ENCODE measurements at regions not wholly inside any gene's neighbourhood (a gene's known extent, or its start where the extent isn't known, plus 50 kb on each side); places are given as distances from the start of the nearest gene placed in this dataset.

DNA sequence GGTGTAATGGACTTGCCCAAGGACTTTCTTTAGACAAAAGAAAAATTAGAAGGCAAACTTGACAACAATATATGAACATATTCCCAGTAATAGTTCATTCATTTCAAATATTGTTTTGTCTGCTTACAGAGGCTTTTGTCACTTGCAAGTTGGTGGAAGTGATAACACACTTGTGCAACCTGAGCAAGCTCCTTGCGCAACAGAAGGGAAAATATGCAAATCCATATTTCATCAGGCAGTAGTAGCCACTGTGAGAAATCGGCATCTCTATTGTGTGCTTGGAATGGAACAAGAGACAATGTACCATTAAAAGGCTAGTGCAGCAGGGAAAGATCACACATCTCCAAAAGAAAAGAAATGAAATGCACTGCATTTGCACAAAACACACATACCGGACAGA, 125.3 kb upstream of the RASEF start:
- Histone ChIP-seq H3K9ac (ENCODE audit: control insufficient read depth, insufficient read depth, low read length) (no peak overlapping the region), H3K27ac (ENCODE audit: control insufficient read depth, insufficient read depth) (no peak overlapping the region), H3K36me3 (ENCODE audit: control insufficient read depth in 2 of 2, insufficient read depth in 2 of 2, low read length in 1 of 2) (no peaks in the 10 kb centered on the region), H3K4me3 (no peak overlapping the region), H3K79me2 (ENCODE audit: control insufficient read depth, insufficient read depth, low read length) (no peaks in the 10 kb centered on the region), H3K9me3 (replicated peaks; ENCODE audit: control insufficient read depth, insufficient read depth, low read length) (no peaks in the 10 kb centered on the region), H2AFZ (ENCODE audit: control insufficient read depth, low read depth, low read length) (no peak overlapping the region), H4K20me1 (ENCODE audit: control insufficient read depth, insufficient read depth) (no peaks in the 10 kb centered on the region), H3K27me3 (replicated peaks in 1 of 2; ENCODE audit: control insufficient read depth in 2 of 2, insufficient read depth in 2 of 2, low read length in 1 of 2) (no peaks in the 10 kb centered on the region), H3K4me1 (ENCODE audit: control insufficient read depth, insufficient read depth, low read length) (no peaks in the 10 kb centered on the region), H3K4me2 (ENCODE audit: control insufficient read depth, insufficient read depth) (no peak overlapping the region)
- ChIA-PET RAD21 (ENCODE audit: unreplicated experiment) (no interaction called here), POLR2A (no interaction called here), CTCF (no interaction called here), SMC1A (ENCODE audit: uncharacterized antibody, unreplicated experiment) (no interaction called here)
- no peak for FAIRE-seq
- TF ChIP-seq SUZ12 (IDR thresholded peaks at IDR 0.05; ENCODE audit: unreplicated experiment) (no peak), CHD1 (IDR thresholded peaks at IDR 0.05; ENCODE audit: low read depth, low read length) (no peak), CBX3 (IDR thresholded peaks at IDR 0.05; ENCODE audit: borderline replicate concordance, low read depth) (no peak), TAF1 (IDR thresholded peaks at IDR 0.05; ENCODE audit: borderline replicate concordance, low read depth, low read length) (no peak), CBFB (IDR thresholded peaks at IDR 0.05; ENCODE audit: low read depth) (no peak), DPF2 (IDR thresholded peaks at IDR 0.05) (no peak), IRF4 (IDR thresholded peaks at IDR 0.05; ENCODE audit: low read depth, low read length) (no peak)
- TF ChIP-seq, protein P1, sequence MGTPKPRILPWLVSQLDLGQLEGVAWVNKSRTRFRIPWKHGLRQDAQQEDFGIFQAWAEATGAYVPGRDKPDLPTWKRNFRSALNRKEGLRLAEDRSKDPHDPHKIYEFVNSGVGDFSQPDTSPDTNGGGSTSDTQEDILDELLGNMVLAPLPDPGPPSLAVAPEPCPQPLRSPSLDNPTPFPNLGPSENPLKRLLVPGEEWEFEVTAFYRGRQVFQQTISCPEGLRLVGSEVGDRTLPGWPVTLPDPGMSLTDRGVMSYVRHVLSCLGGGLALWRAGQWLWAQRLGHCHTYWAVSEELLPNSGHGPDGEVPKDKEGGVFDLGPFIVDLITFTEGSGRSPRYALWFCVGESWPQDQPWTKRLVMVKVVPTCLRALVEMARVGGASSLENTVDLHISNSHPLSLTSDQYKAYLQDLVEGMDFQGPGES (IDR thresholded peaks at IDR 0.05): no peak
- DNase-seq (ENCODE audit: low read depth, low spot score): no peak
- no TSS peak for BruUV-seq (replicated peaks)
- no peak for ATAC-seq
- intact Hi-C loops (cut with micrococcal nuclease; ENCODE audit: unreplicated experiment): no loop called here
- 43% methylated on average over 3 of the region's 3 CpGs for WGBS (ENCODE audit: insufficient coverage, insufficient replicate concordance, low lambda C conversion rate, missing lambda C conversion rate)
- in situ Hi-C loops (cut with MboI): no loop called here

DNA sequence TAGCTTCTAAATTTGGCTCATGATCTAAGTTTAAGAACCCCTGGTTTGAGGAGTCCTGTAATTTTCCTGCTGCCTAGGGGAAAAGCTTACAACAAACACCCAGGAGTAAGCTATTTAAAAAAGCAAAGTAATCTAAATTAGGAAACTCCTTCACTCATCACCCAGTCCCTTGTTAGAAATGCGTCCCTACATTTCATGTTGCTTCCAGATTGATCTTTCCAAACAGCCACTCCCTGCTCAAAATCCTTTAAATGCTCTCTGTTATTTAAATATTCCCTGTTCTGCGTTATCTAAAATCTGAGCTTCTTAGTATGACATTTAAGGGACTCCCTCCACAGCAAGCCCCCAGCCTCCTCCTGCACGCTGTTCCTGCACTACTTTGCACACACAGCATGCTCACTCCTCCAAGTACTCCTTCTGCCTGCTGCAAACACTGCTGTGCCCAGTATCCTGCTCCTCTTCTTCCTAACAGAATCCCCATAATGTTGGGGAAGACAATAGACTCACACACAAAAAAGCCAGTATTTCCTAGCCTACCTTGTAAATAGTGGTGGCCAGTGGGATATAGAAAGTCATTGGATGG, 123.3 kb upstream of the RASEF start:
- Histone ChIP-seq H3K4me1 (ENCODE audit: control insufficient read depth, insufficient read depth, low read length) (no peaks in the 10 kb centered on the region), H3K9me3 (replicated peaks; ENCODE audit: control insufficient read depth, insufficient read depth, low read length) (no peaks in the 10 kb centered on the region), H3K36me3 (ENCODE audit: control insufficient read depth in 2 of 2, insufficient read depth in 2 of 2, low read length in 1 of 2) (no peaks in the 10 kb centered on the region), H3K79me2 (ENCODE audit: control insufficient read depth, insufficient read depth, low read length) (no peaks in the 10 kb centered on the region), H3K27me3 (replicated peaks in 1 of 2; ENCODE audit: control insufficient read depth in 2 of 2, insufficient read depth in 2 of 2, low read length in 1 of 2) (no peaks in the 10 kb centered on the region), H3K4me3 (no peak overlapping the region), H2AFZ (ENCODE audit: control insufficient read depth, low read depth, low read length) (no peak overlapping the region), H3K4me2 (ENCODE audit: control insufficient read depth, insufficient read depth) (no peak overlapping the region), H3K27ac (ENCODE audit: control insufficient read depth, insufficient read depth) (no peak overlapping the region), H4K20me1 (ENCODE audit: control insufficient read depth, insufficient read depth) (no peaks in the 10 kb centered on the region), H3K9ac (ENCODE audit: control insufficient read depth, insufficient read depth, low read length) (no peak overlapping the region)
- intact Hi-C loops (cut with micrococcal nuclease; ENCODE audit: unreplicated experiment) (no loop called here), in situ Hi-C loops (cut with MboI) (no loop called here)
- FAIRE-seq: no peak
- ChIA-PET RAD21 (ENCODE audit: unreplicated experiment) (no interaction called here), POLR2A (no interaction called here), SMC1A (ENCODE audit: uncharacterized antibody, unreplicated experiment) (no interaction called here), CTCF (no interaction called here)
- TF ChIP-seq TBL1XR1 (IDR thresholded peaks at IDR 0.05; ENCODE audit: low read depth, low read length): no peak
- TF ChIP-seq, protein P2, sequence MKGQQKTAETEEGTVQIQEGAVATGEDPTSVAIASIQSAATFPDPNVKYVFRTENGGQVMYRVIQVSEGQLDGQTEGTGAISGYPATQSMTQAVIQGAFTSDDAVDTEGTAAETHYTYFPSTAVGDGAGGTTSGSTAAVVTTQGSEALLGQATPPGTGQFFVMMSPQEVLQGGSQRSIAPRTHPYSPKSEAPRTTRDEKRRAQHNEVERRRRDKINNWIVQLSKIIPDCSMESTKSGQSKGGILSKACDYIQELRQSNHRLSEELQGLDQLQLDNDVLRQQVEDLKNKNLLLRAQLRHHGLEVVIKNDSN (IDR thresholded peaks at IDR 0.05; ENCODE audit: borderline replicate concordance, extremely low read length, insufficient read depth, low read depth, low read length): no peak
- TF ChIP-seq CBX5 (IDR thresholded peaks at IDR 0.05; ENCODE audit: low read depth): no peak
- TF ChIP-seq, protein P3, sequence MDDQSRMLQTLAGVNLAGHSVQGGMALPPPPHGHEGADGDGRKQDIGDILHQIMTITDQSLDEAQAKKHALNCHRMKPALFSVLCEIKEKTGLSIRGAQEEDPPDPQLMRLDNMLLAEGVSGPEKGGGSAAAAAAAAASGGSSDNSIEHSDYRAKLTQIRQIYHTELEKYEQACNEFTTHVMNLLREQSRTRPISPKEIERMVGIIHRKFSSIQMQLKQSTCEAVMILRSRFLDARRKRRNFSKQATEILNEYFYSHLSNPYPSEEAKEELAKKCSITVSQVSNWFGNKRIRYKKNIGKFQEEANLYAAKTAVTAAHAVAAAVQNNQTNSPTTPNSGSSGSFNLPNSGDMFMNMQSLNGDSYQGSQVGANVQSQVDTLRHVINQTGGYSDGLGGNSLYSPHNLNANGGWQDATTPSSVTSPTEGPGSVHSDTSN (IDR thresholded peaks at IDR 0.05; ENCODE audit: insufficient replicate concordance, low read depth, low read length): no peak
- no peak for TF ChIP-seq CREB1 (IDR thresholded peaks at IDR 0.05; ENCODE audit: low read depth)
- TF ChIP-seq JUND (IDR thresholded peaks at IDR 0.05; ENCODE audit: low read depth, low read length): no peak
- DNase-seq (ENCODE audit: low read depth, low spot score): no peak
- WGBS (ENCODE audit: insufficient coverage, insufficient replicate concordance, low lambda C conversion rate, missing lambda C conversion rate): 0% methylated on average over 3 of the region's 3 CpGs
- ATAC-seq: no peak
- no TSS peak for BruUV-seq (replicated peaks)

Data from GM12878 (cell line).